WERI-Rb-1 (cell line): ENCODE measurements at regions not wholly inside any gene's neighbourhood (a gene's known extent, or its start where the extent isn't known, plus 50 kb on each side); places are given as distances from the start of the nearest gene placed in this dataset.

Experiments
- DNase-seq: peaks from one replicate; pipeline ENCODE4 v3.0.0-alpha.2; 2020
- H3K27ac ChIP-seq: fragments of 250-450 bp; sonication (Bioruptor Pico); 2 replicates; pipeline ENCODE4 v1.5.1; 2020; ENCODE audit warnings: mild to moderate bottlenecking, moderate library complexity
- H3K27me3 ChIP-seq: fragments of 250-450 bp; sonication (Bioruptor Pico); 2 replicates; pipeline ENCODE4 v1.5.1; 2021; ENCODE audit warnings: mild to moderate bottlenecking, low read depth, moderate library complexity; ENCODE audit not compliant: insufficient read depth, severe bottlenecking
- H3K36me3 ChIP-seq: fragments of 250-450 bp; sonication (Bioruptor Pico); 2 replicates; pipeline ENCODE4 v1.5.1; 2020; ENCODE audit warnings: mild to moderate bottlenecking, moderate library complexity
- H3K4me3 ChIP-seq: 2 replicates; pipeline ENCODE4 v1.5.1; 2011; ENCODE audit warnings: low read depth, mild to moderate bottlenecking, control low read depth, low read length
- H3K9me3 ChIP-seq: fragments of 250-450 bp; sonication (Bioruptor Pico); 2 replicates; pipeline ENCODE4 v1.5.1; 2021; ENCODE audit warnings: mild to moderate bottlenecking, moderate library complexity; ENCODE audit not compliant: severe bottlenecking
- CTCF ChIP-seq: IDR thresholded peaks from 2 replicates; pipeline ENCODE4 v1.5.1; 2011; ENCODE audit warnings: low read depth, mild to moderate bottlenecking, control low read depth, inconsistent platforms, low read length

DNA sequence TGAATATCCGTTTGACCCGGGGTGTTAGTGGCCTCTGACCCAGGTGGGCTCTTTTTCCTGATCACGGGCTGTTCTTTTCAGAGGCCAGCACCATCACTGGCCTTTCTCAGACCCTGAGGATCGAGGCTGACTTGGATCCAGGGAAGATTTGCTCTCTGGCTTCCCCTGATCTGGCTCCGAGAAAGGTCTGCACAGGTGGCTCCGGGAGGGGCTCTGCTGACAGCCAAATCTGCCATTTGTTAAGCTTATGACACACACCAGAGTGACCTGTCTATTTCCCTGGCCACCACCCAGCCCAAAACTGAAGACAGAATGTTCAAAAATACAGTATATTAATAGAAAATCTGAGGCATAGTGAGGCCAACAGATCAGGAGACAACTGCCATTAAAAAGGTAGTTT lies 221.8 kb upstream of the TNRC6C start:
- DNase-seq: peak; percentile 81
- Histone ChIP-seq H3K27me3 (no peaks in the 10 kb centered on the region), H3K27ac (peak overlapping the region; percentile 57), H3K4me3 (no peak overlapping the region), H3K36me3 (no peaks in the 10 kb centered on the region), H3K9me3 (peaks cover 19% of the 10 kb centered on the region)
- no peak for TF ChIP-seq CTCF

- Histone ChIP-seq H3K9me3 (peaks cover 19% of the 10 kb centered on the region), H3K36me3 (no peaks in the 10 kb centered on the region), H3K27ac (peak overlapping the region; percentile 6; the same call in 1 of the 2 replicates), H3K27me3 (no peaks in the 10 kb centered on the region), H3K4me3 (no peak overlapping the region)
- no peak for TF ChIP-seq CTCF
- no peak for DNase-seq
Observed at GRCh38 chr17:77737442-77738265, 220.8 kb upstream of the TNRC6C start.

- no peak overlapping the region for H3K4me3 ChIP-seq
- DNase-seq: no peak
Observed at GRCh38 chr17:77738751-77739531, 219.6 kb upstream of the TNRC6C start.

DNA sequence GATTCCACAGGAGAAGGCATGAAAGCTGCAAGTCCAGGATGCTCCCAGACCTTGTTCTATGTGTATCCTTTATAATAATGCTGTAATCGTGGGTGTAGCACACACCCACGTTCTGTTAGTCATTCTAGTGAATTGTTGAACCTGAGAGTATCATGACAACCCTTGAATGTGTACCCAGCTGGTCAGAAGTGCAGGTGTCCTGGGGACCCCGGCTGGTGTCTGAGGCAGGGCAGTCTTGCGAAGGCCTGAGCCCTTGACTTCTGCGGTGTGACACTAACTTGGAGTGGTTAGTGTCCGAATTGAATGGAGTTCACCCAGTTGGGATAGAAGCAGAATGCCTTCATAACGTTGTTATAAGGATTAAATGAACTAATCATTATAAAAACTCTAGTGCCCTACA lies 218.0 kb upstream of the TNRC6C start:
- TF ChIP-seq CTCF: no peak
- DNase-seq: peak; percentile 1
- Histone ChIP-seq H3K27ac (no peak overlapping the region), H3K9me3 (peaks cover 15% of the 10 kb centered on the region), H3K4me3 (no peak overlapping the region), H3K27me3 (no peaks in the 10 kb centered on the region), H3K36me3 (no peaks in the 10 kb centered on the region)

More at GRCh38 chr17:77738751-77739531, 219.6 kb upstream of the TNRC6C start:
- peaks cover 9% of the 10 kb centered on the region for H3K9me3 ChIP-seq
- no peaks in the 10 kb centered on the region for H3K27me3 ChIP-seq
- no peak for TF ChIP-seq CTCF
- no peak overlapping the region for H3K27ac ChIP-seq
- H3K36me3 ChIP-seq: no peaks in the 10 kb centered on the region

- DNase-seq: no peak
- Histone ChIP-seq H3K4me3 (no peak overlapping the region), H3K9me3 (peaks cover 15% of the 10 kb centered on the region), H3K36me3 (no peaks in the 10 kb centered on the region), H3K27me3 (no peaks in the 10 kb centered on the region), H3K27ac (no peak overlapping the region)
- TF ChIP-seq CTCF: peak; percentile 76
Observed at GRCh38 chr17:77741109-77741508, 217.4 kb upstream of the TNRC6C start.
